ENCODE measurements at regions not wholly inside any gene's neighbourhood (a gene's known extent, or its start where the extent isn't known, plus 50 kb on each side); places are given as distances from the start of the nearest gene placed in this dataset.
"Not testable (repeated sequence)": the region's sequence is repeated elsewhere in the genome, so short reads cannot be mapped to it uniquely, and the experiment has no call there.

- DNase-seq (ENCODE audit: extremely low read depth in 1 of 11, low read depth in 9 of 11, low spot score in 4 of 11), result no peak
Observed at GRCh38 chr12:131192951-131193350, 239.2 kb downstream of the ADGRD1 start.

- DNase-seq (ENCODE audit: extremely low read depth in 1 of 11, low read depth in 9 of 11, low spot score in 4 of 11), result no peak
Observed at GRCh38 chr12:131194166-131194565, 240.5 kb downstream of the ADGRD1 start.

- DNase-seq (ENCODE audit: extremely low read depth in 1 of 11, low read depth in 9 of 11, low spot score in 4 of 11), result no peak
Observed at GRCh38 chr12:131195796-131196195, 242.1 kb downstream of the ADGRD1 start.

GRCh38 chr12:131196220-131196619 is 242.5 kb downstream of the ADGRD1 start:
- DNase-seq (ENCODE audit: extremely low read depth in 1 of 11, low read depth in 9 of 11, low spot score in 4 of 11), result no peak

- no peak for DNase-seq (ENCODE audit: extremely low read depth in 1 of 11, low read depth in 9 of 11, low spot score in 4 of 11)
Observed at GRCh38 chr12:131197490-131197889, 243.8 kb downstream of the ADGRD1 start.

- no peak for DNase-seq (ENCODE audit: extremely low read depth in 1 of 11, low read depth in 9 of 11, low spot score in 4 of 11)
Observed at GRCh38 chr12:131199221-131199620, 245.5 kb downstream of the ADGRD1 start.

GRCh38 chr12:131201912-131202311 is 248.2 kb downstream of the ADGRD1 start:
- DNase-seq (ENCODE audit: extremely low read depth in 1 of 11, low read depth in 9 of 11, low spot score in 4 of 11), result not testable (repeated sequence)

GRCh38 chr12:131202592-131203378 is 249.1 kb downstream of the ADGRD1 start:
- DNase-seq (ENCODE audit: extremely low read depth in 1 of 11, low read depth in 9 of 11, low spot score in 4 of 11), result no peak

- no peak for DNase-seq (ENCODE audit: extremely low read depth in 1 of 11, low read depth in 9 of 11, low spot score in 4 of 11)
Observed at GRCh38 chr12:131203666-131204415, 250.1 kb downstream of the ADGRD1 start.

GRCh38 chr12:131204416-131205274 is 250.9 kb downstream of the ADGRD1 start:
- DNase-seq (ENCODE audit: extremely low read depth in 1 of 11, low read depth in 9 of 11, low spot score in 4 of 11), result no peak

- not testable (repeated sequence) for DNase-seq (ENCODE audit: extremely low read depth in 1 of 11, low read depth in 9 of 11, low spot score in 4 of 11)
Observed at GRCh38 chr12:131205275-131205933, 251.7 kb downstream of the ADGRD1 start.

- not testable (repeated sequence) for DNase-seq (ENCODE audit: extremely low read depth in 1 of 11, low read depth in 9 of 11, low spot score in 4 of 11)
Observed at GRCh38 chr12:131206630-131207299, 253.1 kb downstream of the ADGRD1 start.

- DNase-seq (ENCODE audit: extremely low read depth in 1 of 11, low read depth in 9 of 11, low spot score in 4 of 11), result not testable (repeated sequence)
Observed at GRCh38 chr12:131207300-131207660, 253.6 kb downstream of the ADGRD1 start.

GRCh38 chr12:131207841-131208240 is 254.1 kb downstream of the ADGRD1 start:
- DNase-seq (ENCODE audit: extremely low read depth in 1 of 11, low read depth in 9 of 11, low spot score in 4 of 11), result not testable (repeated sequence)

- DNase-seq (ENCODE audit: extremely low read depth in 1 of 11, low read depth in 9 of 11, low spot score in 4 of 11), result no peak
Observed at GRCh38 chr12:131208425-131208824, 254.7 kb downstream of the ADGRD1 start.

GRCh38 chr12:131209082-131210070 is 255.7 kb downstream of the ADGRD1 start:
- no peak for DNase-seq (ENCODE audit: extremely low read depth in 1 of 11, low read depth in 9 of 11, low spot score in 4 of 11)

Measured in renal cortex interstitium (tissue), 11 donors.